Activated CD4-positive, alpha-beta T cell treated with anti-CD3 and anti-CD28 coated beads, Interleukin-2, Interleukin-4, amounts not matched to agents 100 ng/mL and 50 ng/mL, durations not matched to agents 16 hours and 8 hours (primary cell): ENCODE measurements at regions not wholly inside any gene's neighbourhood (a gene's known extent, or its start where the extent isn't known, plus 50 kb on each side); places are given as distances from the start of the nearest gene placed in this dataset.
A peak's percentile ranks its signal among the peaks of the same experiment; 100 is the strongest.

Experiments
- DNase-seq: peaks from one replicate; pipeline ENCODE4 v3.0.0-alpha.2; 2020; ENCODE audit warnings: low spot score

GRCh38 chrX:73768886-73769285 is 83.6 kb downstream of the XIST start:
- no peak for DNase-seq

GRCh38 chrX:73768160-73768559 is 84.4 kb downstream of the XIST start:
- DNase-seq, result no peak

- DNase-seq, result no peak
These were observed 85.5 kb downstream of the XIST start for GRCh38 chrX:73767017-73767416.

GRCh38 chrX:73766431-73766795 is 86.1 kb downstream of the XIST start:
- no peak for DNase-seq

GRCh38 chrX:73765776-73766430 is 86.6 kb downstream of the XIST start:
- DNase-seq, result no peak

- DNase-seq, result peak; percentile 26
These were observed 94.3 kb downstream of the XIST start for GRCh38 chrX:73758250-73758649.
